ENCODE measurements at regions not wholly inside any gene's neighbourhood (a gene's known extent, or its start where the extent isn't known, plus 50 kb on each side); places are given as distances from the start of the nearest gene placed in this dataset.
"Not testable (repeated sequence)": the region's sequence is repeated elsewhere in the genome, so short reads cannot be mapped to it uniquely, and the experiment has no call there.

GRCh38 chr9:126190994-126191393, 135.6 kb upstream of the MVB12B start:
- DNase-seq, result not testable (repeated sequence)

- no peak for DNase-seq
Observed at GRCh38 chr9:126198854-126199253, 127.8 kb upstream of the MVB12B start.

- no peak for DNase-seq
Observed at GRCh38 chr9:126203313-126203712, 123.3 kb upstream of the MVB12B start.

DNA sequence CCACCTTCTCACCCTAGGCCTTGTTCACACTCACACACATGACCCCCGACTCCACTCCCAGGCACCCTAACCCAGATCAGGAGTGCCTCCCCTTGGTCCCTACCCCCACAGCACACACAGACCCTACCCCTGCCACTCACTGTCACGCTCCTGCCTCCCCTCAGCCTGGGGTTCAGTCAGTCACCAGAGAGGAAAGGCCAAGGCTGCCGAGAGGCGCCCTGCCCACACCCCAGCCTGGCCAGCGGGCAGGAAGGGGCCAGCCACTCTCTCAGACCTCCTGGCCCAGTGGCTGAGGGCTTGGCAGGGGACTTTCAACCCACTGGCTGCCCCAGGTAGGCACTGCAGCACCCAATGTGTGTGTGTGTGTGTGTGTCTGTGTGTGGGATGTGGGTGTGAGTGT, 122.4 kb upstream of the MVB12B start:
- DNase-seq, result no peak

GRCh38 chr9:126204708-126205225, 121.9 kb upstream of the MVB12B start:
- DNase-seq, result no peak

GRCh38 chr9:126205265-126205664, 121.4 kb upstream of the MVB12B start:
- DNase-seq, result no peak

- DNase-seq, result no peak
Observed at GRCh38 chr9:126205845-126206498, 120.7 kb upstream of the MVB12B start.

DNA sequence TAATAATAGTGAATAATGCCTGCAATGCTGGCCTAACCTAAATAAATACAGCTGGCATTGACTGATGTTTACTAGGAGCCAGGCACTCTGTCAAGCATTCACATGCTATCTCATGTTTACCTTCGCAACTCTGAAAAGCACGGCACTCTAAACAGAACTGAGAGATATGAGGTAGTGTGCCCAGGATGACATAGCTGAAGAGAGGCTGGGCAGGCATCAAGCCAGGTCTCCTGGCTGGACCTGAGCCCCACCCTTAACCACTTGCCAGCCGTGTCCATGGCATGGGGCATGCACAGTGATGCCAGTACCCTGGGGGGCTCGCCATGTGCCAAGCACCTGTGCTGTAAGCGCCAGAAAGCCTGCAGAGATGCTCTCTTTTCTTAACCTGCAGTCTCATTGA, 119.4 kb upstream of the MVB12B start:
- DNase-seq, result no peak

DNA sequence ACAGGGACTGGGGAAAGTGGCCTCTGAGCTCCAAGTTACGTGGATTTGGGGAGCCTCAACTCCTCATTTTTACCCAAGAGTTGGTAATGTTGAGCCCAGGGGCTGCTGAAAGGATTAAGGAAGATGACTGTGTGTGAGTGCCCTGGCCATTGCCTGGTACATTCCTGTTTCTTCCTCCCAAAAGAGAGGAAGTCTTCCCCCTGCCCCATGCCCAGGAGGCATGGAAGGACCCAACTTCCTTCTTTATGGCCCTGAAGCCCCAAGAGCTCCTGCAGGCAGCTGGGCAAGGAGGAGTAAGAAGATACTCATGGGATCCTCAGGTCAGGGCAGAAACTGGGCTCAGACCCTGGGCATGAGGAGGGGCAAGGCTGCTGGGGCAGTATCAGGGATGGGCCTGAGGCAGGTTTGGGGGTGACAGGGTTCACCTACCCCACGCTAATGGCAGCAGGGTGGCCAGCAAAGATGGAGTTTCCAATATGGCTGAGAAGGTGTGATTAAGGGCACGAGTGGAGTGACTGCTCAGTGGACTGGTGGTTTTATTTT, 118.3 kb upstream of the MVB12B start:
- no peak for DNase-seq

DNA sequence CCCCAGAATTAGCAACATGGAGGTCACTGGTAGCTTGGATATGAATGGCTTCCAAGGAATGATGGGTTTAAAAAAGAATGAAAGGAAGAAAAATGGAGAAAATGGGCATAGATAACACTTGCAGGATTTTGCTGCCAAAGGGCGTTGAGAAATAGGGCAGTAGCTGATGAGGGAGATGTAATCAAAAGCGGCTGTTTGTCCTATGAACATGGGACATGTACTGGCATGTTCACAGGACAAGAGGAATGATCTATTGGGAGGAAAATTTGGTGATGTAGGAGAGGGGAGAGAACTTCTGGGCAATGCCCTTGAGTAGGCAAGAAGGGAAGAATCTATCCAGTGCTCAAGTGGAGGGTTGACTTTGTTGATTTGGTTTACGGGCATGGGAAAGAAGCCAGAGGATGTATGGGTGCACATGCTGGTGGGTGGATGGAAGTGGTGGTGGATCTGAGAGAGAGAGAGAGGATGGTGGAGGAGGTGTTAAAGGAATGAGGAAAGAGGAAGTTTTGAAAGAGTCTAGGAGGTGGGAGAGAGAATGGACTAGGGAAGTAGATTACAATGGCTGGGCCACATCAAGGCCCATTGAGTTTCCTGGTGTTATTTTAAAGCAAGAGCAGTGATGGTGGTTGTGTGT, 115.1 kb upstream of the MVB12B start:
- no peak for DNase-seq

DNA sequence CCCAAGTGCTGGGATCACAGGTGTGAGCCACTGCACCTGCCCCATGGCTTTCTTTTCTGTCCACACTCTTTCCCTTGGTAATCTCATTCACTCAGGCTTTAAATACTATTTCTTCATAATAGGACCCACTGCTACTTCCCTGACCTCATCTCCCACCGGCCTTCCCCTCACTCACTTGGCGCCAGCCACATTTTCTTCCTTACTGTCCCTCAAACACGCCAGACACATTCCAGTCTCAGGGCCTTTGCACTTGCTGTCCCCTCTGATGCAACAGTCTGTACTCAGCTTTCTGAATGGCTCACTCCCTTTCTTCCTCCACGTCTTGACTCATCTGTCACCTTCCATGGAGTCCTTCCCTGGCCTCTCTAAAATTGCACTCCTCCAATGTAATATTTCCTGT, 111.1 kb upstream of the MVB12B start:
- DNase-seq, result no peak

- DNase-seq, result no peak
Observed at GRCh38 chr9:126216826-126217225, 109.8 kb upstream of the MVB12B start.

DNA sequence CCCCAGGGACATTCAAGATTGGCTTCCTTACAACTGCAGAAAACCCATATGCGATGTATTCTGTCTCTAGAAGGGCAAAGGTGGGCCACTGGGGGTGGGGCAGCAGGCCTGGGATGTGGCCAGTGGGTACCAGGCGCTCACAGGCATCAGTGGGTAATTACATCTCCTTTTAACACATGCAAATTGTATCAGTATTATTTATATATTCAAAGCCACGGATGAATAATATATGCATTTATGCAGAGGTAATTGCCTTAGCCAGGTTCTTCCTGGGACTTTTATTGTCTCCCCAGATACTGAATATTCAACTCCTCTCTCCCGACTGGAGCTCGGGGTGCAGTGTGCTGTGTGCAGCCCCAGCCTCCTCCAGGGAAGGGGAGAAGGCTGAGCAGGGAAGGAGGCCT, 109.4 kb upstream of the MVB12B start:
- DNase-seq, result no peak

DNA sequence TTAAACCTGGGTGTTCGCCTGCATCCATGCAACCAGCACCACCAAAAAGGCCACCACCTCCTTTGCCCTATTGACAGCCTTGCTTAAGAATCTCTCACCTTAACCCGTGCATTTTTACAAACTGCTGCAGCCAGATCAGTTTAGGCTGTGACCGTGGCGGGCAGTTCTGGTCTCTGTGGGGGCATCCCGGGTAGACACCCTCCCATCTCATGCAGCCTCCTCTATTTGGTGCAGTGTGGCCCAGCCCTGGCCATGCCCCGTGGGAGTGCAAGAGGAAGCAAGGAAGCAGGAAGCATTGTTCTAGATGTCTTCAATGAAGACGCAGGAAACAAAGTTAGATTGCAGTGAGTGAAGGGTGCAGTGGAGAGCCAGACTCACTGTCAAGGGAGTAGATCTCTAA, 108.8 kb upstream of the MVB12B start:
- DNase-seq, result no peak

DNA sequence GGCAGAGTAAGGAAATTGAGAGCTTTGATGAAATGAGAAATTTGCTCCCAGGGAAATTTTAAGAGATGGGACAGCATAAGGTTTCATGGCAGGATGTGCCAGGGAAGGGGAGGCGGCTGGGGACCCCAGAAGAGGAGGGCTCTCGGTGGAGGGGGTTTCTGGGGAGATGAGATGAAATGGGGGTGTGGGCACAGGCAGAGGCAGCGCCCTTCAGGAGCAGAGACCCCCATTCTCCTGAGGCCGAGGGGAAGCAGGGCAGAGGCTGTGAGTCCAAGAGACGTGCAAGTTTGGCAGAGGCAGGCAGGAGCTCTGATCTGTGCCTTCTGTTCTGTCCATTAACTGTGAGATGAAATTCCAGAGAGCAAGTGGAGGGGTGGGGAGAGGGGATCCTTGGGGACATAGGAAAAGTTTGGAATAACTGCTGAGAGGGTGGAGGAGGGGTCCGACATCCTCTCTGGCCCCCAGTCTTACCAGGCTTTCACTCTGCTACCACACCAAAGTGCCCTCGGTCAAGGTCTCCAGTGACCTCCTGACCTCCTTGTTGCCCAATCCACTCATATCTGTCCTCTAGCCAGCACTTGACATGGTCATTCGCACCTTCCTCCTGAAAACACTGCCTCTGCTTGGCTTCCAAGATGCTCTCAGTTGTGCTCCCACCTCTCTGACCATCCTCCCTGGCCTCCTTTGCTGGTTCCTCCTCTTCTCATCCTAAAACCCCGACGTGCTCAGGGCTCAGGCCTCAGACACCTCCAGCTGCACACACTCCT, 108.1 kb upstream of the MVB12B start:
- DNase-seq, result no peak

DNA sequence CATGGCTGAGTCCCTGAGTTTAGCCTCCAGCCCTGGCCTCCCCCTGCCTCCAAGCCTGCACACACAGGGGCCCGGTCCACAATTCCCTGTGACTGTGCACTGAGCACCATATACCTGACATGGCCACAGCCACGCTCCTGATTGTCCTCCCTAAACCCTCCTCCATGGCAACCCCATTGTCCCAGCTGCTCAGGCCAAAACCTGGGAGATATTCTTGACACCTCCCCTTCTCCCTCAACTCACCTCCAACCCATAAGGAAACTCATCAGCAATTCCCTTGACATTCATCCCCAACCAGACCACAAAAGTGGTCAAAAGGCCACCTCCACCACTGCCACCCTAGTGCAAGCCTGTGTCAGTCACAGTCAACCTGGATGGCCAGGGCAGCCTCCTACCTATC, 107.5 kb upstream of the MVB12B start:
- DNase-seq, result no peak

DNA sequence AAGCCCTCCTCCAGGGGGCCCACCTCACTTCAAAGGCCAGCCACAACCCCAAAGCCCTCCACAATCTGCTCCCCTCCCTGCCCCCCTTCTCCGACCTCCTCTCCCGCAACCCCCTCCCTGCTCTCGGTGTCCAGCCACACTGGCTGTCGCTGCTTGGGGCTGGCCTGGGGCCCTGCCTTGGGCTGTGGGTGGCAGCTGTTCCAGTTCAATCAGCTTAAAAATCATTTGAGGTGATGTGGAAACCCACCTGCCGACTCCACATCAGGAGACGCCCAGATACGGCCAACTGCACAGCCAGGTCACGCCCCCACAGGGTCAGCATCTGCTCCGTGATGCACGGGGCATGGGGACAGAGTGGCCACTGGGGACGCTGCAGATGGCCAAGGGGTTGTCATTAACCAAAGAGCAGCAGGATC, 107.0 kb upstream of the MVB12B start:
- no peak for DNase-seq

- DNase-seq, result no peak
Observed at GRCh38 chr9:126221480-126221879, 105.1 kb upstream of the MVB12B start.

- DNase-seq, result no peak
Observed at GRCh38 chr9:126222363-126222834, 104.2 kb upstream of the MVB12B start.

DNA sequence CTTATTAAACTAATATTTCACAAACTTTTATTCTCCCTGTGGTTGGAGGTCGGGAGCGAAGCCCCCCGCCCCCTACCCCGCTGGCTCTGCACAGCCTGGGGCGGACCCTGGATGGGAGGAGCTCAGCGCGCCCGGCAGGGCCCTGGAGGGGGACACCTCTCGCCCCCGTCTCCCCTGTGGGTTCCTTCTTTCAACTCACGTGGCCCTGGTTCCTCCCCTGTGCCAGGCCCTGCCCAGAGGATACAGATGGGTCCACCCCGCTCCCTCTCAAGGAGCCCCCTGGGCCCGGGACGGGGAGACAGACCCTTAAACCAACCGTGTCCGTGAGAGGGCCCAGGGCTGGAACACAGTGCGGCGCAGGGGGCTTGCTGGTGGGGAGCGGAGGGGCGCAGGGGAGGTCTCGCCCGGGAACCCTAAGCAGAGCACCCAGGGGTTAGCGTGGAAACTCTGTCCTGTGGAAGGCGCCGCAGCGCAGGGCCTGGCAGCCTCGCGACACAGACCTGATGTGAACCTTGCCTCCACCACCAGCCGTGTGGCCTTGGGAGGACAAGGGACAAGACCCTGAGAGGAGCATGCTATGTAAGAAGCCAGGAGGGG, 103.7 kb upstream of the MVB12B start:
- no peak for DNase-seq

GRCh38 chr9:126223798-126224531, 102.7 kb upstream of the MVB12B start:
- no peak for DNase-seq
